ENCODE measurements at regions not wholly inside any gene's neighbourhood (a gene's known extent, or its start where the extent isn't known, plus 50 kb on each side); places are given as distances from the start of the nearest gene placed in this dataset.

GRCh38 chr14:65208548-65208947, 106.2 kb upstream of the MAX start:
- Histone ChIP-seq H3K4me3 (no peak overlapping the region), H3K27me3 (no peaks in the 10 kb centered on the region), H3K36me3 (no peaks in the 10 kb centered on the region), H3K9me3 (no peaks in the 10 kb centered on the region), H3K4me1 (no peaks in the 10 kb centered on the region), H3K27ac (no peak overlapping the region)
- DNase-seq (ENCODE audit: low spot score), result no peak
- no peak for TF ChIP-seq CTCF (IDR thresholded peaks at IDR 0.05)

- no peaks in the 10 kb centered on the region for H3K4me1 ChIP-seq
- H3K9me3 ChIP-seq, result no peaks in the 10 kb centered on the region
- no peak overlapping the region for H3K4me3 ChIP-seq
- no peaks in the 10 kb centered on the region for H3K27me3 ChIP-seq
- H3K36me3 ChIP-seq, result no peaks in the 10 kb centered on the region
- H3K27ac ChIP-seq, result no peak overlapping the region
- TF ChIP-seq CTCF (IDR thresholded peaks at IDR 0.05), result no peak
- no peak for DNase-seq (ENCODE audit: low spot score)
These were observed 108.0 kb upstream of the MAX start for GRCh38 chr14:65210118-65210821.

- Histone ChIP-seq H3K27ac (no peak overlapping the region), H3K36me3 (no peaks in the 10 kb centered on the region), H3K4me3 (no peak overlapping the region), H3K27me3 (no peaks in the 10 kb centered on the region), H3K4me1 (no peaks in the 10 kb centered on the region), H3K9me3 (no peaks in the 10 kb centered on the region)
- DNase-seq (ENCODE audit: low spot score), result no peak
- TF ChIP-seq CTCF (IDR thresholded peaks at IDR 0.05), result no peak
These were observed 108.5 kb upstream of the MAX start for GRCh38 chr14:65210822-65211182.

GRCh38 chr14:65211341-65211987, 109.1 kb upstream of the MAX start:
- H3K4me1 ChIP-seq, result no peaks in the 10 kb centered on the region
- H3K9me3 ChIP-seq, result no peaks in the 10 kb centered on the region
- H3K36me3 ChIP-seq, result no peaks in the 10 kb centered on the region
- TF ChIP-seq CTCF (IDR thresholded peaks at IDR 0.05), result no peak
- H3K4me3 ChIP-seq, result no peak overlapping the region
- H3K27ac ChIP-seq, result no peak overlapping the region
- no peak for DNase-seq (ENCODE audit: low spot score)
- no peaks in the 10 kb centered on the region for H3K27me3 ChIP-seq

- TF ChIP-seq CTCF (IDR thresholded peaks at IDR 0.05), result no peak
- no peaks in the 10 kb centered on the region for H3K27me3 ChIP-seq
- H3K4me1 ChIP-seq, result no peaks in the 10 kb centered on the region
- H3K36me3 ChIP-seq, result no peaks in the 10 kb centered on the region
- no peak for DNase-seq (ENCODE audit: low spot score)
- no peak overlapping the region for H3K4me3 ChIP-seq
- H3K9me3 ChIP-seq, result no peaks in the 10 kb centered on the region
- H3K27ac ChIP-seq, result no peak overlapping the region
These were observed 111.0 kb upstream of the MAX start for GRCh38 chr14:65213316-65213715.

GRCh38 chr14:65214741-65215140, 112.4 kb upstream of the MAX start:
- no peaks in the 10 kb centered on the region for H3K36me3 ChIP-seq
- H3K27me3 ChIP-seq, result no peaks in the 10 kb centered on the region
- no peak overlapping the region for H3K4me3 ChIP-seq
- TF ChIP-seq CTCF (IDR thresholded peaks at IDR 0.05), result no peak
- no peak for DNase-seq (ENCODE audit: low spot score)
- H3K9me3 ChIP-seq, result no peaks in the 10 kb centered on the region
- H3K27ac ChIP-seq, result no peak overlapping the region
- H3K4me1 ChIP-seq, result no peaks in the 10 kb centered on the region
